Nephron progenitor cell (in vitro differentiated cells): ENCODE measurements at regions not wholly inside any gene's neighbourhood (a gene's known extent, or its start where the extent isn't known, plus 50 kb on each side); places are given as distances from the start of the nearest gene placed in this dataset.
A peak's percentile ranks its signal among the peaks of the same experiment; 100 is the strongest.

Experiments used
- DNase-seq: peaks from one replicate; pipeline ENCODE4 v3.0.0; 2021
- H3K27ac Mint-ChIP-seq: 2 replicates; pipeline ENCODE4 v1.8.0; 2021; ENCODE audit warnings: mild to moderate bottlenecking, moderate library complexity, mixed read lengths
- H3K27me3 Mint-ChIP-seq: 2 replicates; pipeline ENCODE4 v1.8.0; 2021; ENCODE audit warnings: mild to moderate bottlenecking, low read depth, mixed read lengths; ENCODE audit not compliant: poor library complexity
- H3K36me3 Mint-ChIP-seq: 2 replicates; pipeline ENCODE4 v1.8.0; 2021; ENCODE audit warnings: low read depth, mixed read lengths
- H3K4me1 Mint-ChIP-seq: 2 replicates; pipeline ENCODE4 v1.8.0; 2021; ENCODE audit warnings: mixed read lengths
- H3K4me3 Mint-ChIP-seq: 2 replicates; pipeline ENCODE4 v1.8.0; 2021; ENCODE audit warnings: mild to moderate bottlenecking, moderate library complexity, mixed read lengths
- H3K9me3 Mint-ChIP-seq: 2 replicates; pipeline ENCODE4 v1.8.0; 2021; ENCODE audit warnings: mild to moderate bottlenecking, moderate library complexity, mixed read lengths
- TF ChIP-seq, protein P1 (sequence below): fragments of 200-600 bp; sonication (generic); IDR thresholded peaks from 2 replicates; pipeline ENCODE4 v1.5.0; 2021; ENCODE audit warnings: antibody characterized with exemption

DNA sequence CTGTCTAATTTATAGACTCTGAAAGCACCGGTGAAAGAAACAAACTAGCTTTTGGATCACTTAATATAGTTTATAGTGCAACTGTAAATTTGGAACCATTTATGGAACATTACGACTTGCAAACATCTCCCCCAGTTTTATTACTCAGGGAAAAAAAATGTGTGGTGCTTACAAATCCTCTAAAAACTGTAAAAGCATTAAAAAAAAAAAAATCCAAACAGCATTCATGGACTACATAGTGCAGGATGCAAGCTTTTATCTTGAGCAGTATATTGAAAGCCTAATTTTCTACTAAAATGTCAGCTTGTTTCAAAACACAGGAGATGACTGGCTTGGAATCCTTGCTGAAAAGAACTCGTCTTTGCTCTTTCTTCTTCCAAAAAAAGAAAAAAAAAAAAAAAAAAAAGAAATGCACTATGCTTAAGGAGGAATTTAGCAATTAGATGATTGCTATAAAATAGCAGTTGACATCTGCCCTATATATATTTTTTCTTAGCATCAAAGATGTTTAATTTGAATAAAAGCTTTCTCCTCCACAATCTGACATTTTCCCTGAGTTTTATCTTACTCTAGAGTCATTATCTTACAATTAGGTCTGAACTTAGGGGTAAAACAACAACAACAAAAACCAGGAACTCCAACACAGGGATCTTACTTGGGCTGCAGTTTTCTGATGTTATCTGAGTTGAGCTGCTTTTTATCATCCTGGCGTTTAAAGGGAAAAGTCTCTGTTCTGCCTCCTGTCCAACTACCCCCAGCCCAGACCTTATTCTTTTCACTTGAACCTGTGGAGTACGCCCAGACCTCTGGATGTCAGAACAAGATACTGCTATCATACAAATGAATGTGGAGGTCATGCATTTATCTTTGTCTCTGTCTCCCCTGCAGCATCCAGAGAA, 62.6 kb upstream of the PDZRN3 start:
- Mint-ChIP-seq H3K27me3 (no peaks in the 10 kb centered on the region), H3K9me3 (peaks cover 4% of the 10 kb centered on the region), H3K27ac (peak overlapping the region; percentile 20), H3K36me3 (no peaks in the 10 kb centered on the region), H3K4me3 (no peak overlapping the region), H3K4me1 (peaks cover 25% of the 10 kb centered on the region)
- TF ChIP-seq, protein P1, sequence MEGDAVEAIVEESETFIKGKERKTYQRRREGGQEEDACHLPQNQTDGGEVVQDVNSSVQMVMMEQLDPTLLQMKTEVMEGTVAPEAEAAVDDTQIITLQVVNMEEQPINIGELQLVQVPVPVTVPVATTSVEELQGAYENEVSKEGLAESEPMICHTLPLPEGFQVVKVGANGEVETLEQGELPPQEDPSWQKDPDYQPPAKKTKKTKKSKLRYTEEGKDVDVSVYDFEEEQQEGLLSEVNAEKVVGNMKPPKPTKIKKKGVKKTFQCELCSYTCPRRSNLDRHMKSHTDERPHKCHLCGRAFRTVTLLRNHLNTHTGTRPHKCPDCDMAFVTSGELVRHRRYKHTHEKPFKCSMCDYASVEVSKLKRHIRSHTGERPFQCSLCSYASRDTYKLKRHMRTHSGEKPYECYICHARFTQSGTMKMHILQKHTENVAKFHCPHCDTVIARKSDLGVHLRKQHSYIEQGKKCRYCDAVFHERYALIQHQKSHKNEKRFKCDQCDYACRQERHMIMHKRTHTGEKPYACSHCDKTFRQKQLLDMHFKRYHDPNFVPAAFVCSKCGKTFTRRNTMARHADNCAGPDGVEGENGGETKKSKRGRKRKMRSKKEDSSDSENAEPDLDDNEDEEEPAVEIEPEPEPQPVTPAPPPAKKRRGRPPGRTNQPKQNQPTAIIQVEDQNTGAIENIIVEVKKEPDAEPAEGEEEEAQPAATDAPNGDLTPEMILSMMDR: no peak
- DNase-seq: no peak

DNA sequence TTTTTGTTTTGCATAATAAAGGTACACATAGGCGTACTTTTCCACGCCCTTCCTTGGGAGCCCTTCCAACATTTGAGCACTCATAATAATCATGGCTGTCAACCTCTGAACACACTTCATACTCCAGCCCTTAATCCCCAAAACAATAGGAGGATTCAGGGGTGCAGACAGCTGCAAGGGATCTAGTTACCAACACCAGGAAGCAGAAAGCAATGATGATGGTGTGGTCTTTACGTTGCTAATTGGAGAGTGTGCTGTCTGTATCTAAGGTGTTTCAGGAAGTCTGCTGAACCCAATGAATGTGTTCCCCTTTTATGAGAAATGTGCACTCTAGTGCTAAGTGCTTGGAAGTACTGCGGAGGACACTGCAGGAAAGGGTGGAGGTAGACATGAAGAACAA, 60.3 kb upstream of the PDZRN3 start:
- H3K4me3 Mint-ChIP-seq: no peak overlapping the region
- DNase-seq: no peak
- TF ChIP-seq, protein P1: no peak
- no peak overlapping the region for H3K27ac Mint-ChIP-seq
- peaks cover 25% of the 10 kb centered on the region for H3K4me1 Mint-ChIP-seq
- no peaks in the 10 kb centered on the region for H3K36me3 Mint-ChIP-seq
- peaks cover 3% of the 10 kb centered on the region for H3K9me3 Mint-ChIP-seq
- H3K27me3 Mint-ChIP-seq: no peaks in the 10 kb centered on the region

DNA sequence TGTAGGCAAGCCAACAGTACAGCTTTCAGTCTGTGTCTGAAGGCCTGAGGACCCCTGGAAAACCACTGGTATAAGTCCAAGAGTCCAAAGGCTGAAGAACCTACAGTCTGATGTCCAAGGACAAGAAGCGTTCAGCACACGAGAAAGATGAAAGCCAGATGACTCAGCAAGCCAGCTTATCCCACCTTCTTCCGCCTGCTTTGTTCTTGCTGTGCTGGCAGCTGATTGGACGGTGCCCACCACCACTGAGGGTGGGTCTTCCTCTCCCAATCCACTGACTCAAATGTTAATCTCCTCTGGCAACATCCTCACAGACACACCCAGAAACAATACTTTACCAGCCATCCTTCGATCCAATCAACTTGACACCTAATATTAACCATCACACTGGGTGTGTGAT, 59.0 kb upstream of the PDZRN3 start:
- Mint-ChIP-seq H3K9me3 (no peaks in the 10 kb centered on the region), H3K27ac (no peak overlapping the region), H3K36me3 (no peaks in the 10 kb centered on the region), H3K27me3 (no peaks in the 10 kb centered on the region), H3K4me1 (peaks cover 25% of the 10 kb centered on the region), H3K4me3 (no peak overlapping the region)
- DNase-seq: no peak
- TF ChIP-seq, protein P1: no peak

DNA sequence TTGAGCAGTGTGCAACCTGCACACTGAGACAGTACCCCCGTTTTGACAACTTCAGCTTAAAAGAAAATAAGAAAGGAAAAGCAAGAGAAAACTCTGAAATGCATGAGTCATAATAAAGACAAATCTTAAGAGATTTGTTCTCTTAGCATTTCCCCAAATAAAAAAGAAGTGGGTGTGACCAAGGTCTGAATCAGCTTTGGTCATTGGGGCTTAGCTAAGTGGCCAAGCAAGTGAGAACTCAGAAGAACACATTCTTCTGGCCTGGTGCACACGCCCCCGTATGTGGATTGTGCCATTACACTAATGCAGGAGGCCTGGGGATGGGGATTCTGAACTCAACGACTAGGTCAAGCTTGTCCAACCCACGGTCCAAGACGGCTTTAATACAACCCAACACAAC, 56.9 kb upstream of the PDZRN3 start:
- Mint-ChIP-seq H3K27me3 (no peaks in the 10 kb centered on the region), H3K36me3 (no peaks in the 10 kb centered on the region), H3K4me1 (peaks cover 12% of the 10 kb centered on the region), H3K4me3 (no peak overlapping the region), H3K27ac (no peak overlapping the region), H3K9me3 (no peaks in the 10 kb centered on the region)
- TF ChIP-seq, protein P1: no peak
- no peak for DNase-seq

DNA sequence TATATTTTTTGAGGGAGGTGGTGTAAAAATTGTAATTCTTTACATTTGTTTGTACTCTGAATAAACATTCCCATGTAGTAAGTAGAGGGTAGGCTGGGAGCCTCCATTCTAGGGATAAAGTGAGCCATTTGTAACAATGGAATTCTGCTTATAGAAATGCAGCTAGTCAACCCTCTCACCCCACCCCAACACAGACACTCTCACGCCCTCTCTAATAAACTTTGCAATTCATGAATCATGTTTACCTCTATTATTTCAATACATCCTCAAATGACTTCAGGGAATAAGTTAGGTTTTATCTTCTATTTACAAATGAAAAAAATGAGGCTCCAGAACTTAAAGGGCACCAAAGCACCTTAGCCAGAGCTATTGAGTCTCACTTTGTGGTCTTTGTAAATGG, 56.5 kb upstream of the PDZRN3 start:
- Mint-ChIP-seq H3K9me3 (no peaks in the 10 kb centered on the region), H3K27ac (no peak overlapping the region)
- no peak for DNase-seq

More for the DNA sequence above, 56.5 kb upstream of the PDZRN3 start:
- no peak overlapping the region for H3K4me3 Mint-ChIP-seq
- TF ChIP-seq, protein P1: no peak
- H3K27me3 Mint-ChIP-seq: no peaks in the 10 kb centered on the region
- H3K4me1 Mint-ChIP-seq: peaks cover 12% of the 10 kb centered on the region
- H3K36me3 Mint-ChIP-seq: no peaks in the 10 kb centered on the region
